DMS153 (cell line): ENCODE measurements at regions not wholly inside any gene's neighbourhood (a gene's known extent, or its start where the extent isn't known, plus 50 kb on each side); places are given as distances from the start of the nearest gene placed in this dataset.
A peak's percentile ranks its signal among the peaks of the same experiment; 100 is the strongest.
"Not testable (repeated sequence)": the region's sequence is repeated elsewhere in the genome, so short reads cannot be mapped to it uniquely, and the experiment has no call there.

Experiments used
- DNase-seq: peaks from one replicate; lab custom pipeline; 2025; lab: John Stamatoyannopoulos, UW

DNA sequence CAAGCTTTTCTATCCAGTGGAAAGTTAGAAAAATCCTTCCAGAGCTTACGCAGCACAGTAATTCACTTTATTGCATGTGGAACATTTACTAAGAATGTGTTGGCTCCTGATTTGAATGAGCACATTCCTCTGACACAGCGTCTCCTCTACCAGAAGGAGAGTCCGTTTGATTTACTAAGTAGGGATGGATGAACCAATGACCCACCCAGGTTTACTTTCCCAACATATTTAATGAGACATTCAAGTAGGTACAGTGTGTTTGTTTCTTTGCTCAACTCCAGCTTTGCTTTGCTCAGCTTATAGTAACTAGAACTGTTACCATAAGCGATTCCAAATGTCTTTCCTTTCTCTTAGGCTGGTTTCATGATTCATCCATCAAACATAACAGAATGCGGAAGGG is 161.7 kb downstream of the SMARCA1 start:
- DNase-seq: no peak

DNA sequence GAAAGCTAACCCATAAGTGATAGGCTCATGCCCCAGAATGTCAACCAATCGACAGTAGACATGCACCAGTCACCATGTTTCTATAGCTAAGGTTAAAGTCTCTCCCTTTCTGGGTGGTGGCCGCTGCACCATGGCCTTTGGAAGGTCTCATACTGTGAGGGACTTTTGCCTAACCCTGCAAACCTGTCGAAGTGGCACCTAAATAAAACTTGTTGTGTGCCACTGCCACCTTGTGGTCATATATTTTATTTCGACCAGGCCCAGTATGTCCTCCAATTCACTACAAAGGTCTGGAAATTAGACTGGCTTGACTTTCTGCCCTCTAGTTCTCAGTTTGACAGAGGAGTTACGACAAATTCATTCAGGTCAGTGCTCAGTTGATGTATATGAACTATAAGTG is 163.1 kb downstream of the SMARCA1 start:
- peak; percentile 60 for DNase-seq

DNA sequence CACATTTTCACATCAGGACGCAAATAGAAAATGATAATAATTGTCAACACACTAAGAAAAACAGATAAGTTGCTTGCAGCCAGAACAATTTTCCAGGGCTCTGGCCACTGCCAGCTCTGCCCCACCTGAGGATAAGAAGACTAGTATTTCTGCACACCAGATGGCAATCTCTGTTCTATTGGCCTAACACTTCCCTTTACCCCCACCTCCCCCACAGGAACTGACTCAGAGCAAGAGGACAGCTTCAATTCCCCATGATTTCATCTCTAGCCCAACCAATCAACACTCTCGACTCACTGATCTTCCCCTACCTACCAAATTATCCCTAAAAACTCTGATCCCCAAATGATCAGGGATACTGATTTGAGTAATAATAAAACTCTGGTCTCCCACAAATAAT is 164.0 kb downstream of the SMARCA1 start:
- no peak for DNase-seq

DNA sequence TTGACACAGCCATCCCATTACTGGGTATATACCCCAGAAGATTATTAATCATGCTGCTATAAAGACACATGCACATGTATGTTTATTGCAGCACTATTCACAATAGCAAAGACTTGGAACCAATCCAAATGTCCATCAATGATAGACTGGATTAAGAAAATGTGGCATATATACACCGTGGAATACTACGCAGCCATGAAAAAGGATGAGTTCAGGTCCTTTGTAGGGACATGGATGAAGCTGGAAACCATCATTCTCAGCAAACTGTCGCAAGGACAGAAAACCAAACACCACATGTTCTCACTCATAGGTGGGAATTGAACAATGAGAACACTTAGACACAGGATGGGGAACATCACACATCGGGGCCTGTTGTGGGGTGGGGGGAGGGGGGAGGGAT is 165.9 kb downstream of the SMARCA1 start:
- DNase-seq: not testable (repeated sequence)

DNA sequence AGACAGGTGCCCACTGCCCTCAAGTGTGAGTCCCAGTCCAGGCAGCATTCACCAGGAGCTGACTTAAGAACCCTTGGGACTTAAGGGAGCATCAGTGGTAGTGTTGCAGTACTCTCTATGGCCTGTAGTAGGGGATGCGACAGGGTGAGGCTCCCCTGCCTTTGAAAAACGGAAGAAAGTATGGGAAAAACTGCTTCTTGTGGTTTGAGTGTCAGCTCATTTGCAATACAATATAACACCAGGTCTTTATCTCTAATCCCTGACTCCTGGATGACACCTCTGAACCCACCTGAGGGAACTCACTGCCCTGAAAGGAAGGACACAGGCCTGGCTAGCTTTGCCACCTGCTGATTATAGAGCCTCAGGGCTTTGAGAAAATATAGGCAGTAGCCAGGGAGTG is 176.0 kb downstream of the SMARCA1 start:
- DNase-seq: no peak

DNA sequence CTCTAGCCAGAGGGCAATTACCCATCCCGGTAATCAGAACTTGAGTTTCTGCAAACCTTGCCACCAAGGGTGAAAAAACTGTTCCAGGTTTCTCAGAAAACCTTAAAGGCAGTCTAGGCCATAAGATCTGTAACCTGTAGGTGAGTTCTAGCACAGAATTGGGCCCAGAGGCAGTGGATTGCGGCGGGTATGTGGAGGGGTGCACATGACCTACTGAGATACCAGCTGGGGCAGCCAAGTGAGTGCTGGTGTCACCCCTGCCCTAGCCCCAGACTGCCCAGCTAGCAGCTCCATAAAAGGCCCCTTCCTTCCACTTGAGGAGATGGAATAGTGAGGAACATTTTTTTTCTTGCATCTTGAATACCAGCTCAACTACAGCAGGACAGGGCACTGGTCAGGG is 176.7 kb downstream of the SMARCA1 start:
- DNase-seq: no peak

DNA sequence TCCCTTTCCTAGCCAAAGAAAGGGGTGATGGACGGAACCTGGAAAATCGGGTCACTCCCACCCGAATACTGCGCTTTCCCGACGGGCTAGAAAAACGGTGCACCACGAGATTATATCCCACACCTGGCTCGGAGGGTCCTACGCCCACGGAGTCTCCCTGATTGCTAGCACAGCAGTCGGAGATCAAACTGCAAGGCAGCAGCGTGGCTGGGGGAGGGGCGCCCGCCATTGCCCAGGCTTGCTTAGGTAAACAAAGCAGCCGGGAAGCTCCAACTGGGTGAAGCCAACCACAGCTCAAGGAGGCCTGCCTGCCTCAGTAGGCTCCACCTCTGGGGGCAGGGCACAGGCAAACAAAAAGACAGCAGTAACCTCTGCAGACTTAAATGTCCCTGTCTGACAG is 186.0 kb downstream of the SMARCA1 start:
- DNase-seq: not testable (repeated sequence)

DNA sequence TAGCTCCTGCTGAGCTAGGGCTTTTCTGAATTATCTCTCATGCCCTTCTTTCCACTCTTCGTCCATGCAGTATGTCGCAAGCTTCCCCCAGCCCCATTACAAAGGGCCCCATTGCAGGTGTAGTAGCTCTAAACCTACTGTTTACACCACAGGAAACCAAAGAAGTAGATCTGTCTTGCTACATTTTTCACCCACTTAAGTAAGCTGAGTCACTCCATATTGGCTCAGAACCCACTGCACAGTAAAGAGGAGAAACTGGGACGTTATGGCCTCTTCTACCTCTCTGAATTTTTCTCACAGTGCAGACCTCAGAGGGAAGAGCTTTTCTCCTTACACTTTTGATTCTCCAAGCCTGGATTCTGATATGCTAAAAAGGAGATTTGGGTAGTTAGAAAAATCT is 200.2 kb downstream of the SMARCA1 start:
- no peak for DNase-seq

DNA sequence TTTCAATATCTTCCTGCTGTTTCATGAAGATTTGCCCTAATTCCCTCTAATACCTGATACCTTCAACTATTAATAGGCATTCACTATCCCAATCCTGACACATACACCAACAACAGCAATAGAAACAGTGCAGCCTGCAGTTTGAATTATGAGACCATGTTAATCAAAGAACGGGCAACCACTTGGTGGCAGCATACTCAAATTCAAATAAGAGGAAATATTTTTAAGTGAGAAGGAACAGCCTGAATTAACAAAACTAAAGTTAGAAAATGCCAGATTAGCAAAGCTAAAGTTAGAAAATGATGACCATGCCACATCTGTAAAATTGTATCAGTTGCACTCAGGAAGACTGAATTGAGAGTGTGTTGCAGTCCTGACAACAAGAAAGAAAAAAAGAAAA is 204.9 kb downstream of the SMARCA1 start:
- DNase-seq: no peak

DNA sequence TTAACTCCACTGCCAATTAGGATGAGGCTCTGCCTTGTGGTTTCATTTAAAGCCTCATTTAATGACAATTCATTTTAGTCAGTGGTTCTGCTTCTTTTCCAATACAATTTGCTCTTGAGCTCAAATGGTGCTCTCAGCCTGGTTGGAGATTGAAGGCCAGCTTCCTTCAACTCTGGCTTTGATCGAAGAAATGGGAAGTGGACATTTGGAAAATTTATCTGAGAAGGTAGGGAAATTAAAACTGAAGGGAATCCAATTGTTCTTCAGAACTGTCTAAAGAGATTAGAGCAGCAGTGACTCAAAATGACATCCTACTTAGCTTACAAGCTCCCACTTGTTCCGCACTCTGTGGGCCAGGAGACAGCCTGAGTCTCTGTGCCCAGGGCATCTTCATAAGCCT is 206.8 kb downstream of the SMARCA1 start:
- DNase-seq: no peak

DNA sequence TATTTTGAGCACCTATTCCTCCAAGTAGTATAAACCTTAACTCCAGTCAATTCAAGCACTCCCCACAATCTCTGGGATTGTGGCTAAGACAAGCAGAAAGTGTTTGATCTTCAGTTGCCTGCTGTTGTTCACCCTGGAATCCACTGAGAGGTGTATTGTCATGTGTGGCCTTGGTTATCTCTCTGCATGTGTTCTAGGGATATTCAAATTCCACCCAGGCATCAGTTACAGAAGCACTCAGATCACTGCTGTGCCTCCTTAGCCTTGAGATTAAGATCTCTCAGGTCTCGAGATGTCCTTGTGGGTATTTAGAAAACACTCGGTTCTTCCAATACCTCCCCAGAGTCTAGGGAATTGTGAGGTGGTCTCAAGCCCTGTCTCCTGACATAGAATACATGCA is 213.3 kb downstream of the SMARCA1 start:
- no peak for DNase-seq

DNA sequence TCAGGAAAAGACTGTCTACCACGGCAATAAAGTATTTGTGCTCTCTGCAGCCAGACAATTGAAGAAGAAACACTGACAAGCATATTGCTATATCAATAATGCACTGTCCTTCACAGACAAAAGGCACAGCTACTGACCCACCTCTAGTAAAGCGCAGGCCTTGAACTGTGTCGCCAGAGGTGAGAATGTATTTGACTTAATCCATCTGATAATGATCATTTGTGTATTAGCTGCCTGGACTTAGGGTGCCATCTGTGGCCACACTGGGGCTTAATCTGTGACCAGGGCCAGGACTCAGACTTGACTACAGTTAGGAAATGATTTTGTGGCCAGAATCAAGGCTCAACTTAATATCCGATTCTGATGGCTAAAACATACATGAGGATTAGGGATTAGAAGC is 260.4 kb downstream of the SMARCA1 start:
- no peak for DNase-seq

DNA sequence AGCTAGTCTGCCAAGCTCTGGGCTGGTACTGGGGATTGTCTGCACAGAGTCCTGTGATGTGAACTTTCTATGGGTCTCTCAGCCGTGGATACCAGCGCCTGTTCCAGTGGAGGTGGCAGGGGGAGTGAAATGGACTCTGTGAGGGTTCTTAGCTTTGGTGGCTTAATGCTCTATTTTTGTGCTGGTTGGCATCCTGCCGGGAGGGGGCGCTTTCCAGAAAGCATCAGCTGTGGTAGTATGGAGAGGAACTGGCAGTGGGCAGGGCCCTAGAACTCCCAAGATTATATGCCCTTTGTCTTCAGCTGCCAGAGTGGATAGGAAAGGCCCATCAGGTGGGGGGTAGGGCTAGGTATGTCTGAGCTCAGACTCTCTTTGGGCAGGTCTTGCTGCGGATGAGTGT is 267.8 kb downstream of the SMARCA1 start:
- DNase-seq: not testable (repeated sequence)

DNA sequence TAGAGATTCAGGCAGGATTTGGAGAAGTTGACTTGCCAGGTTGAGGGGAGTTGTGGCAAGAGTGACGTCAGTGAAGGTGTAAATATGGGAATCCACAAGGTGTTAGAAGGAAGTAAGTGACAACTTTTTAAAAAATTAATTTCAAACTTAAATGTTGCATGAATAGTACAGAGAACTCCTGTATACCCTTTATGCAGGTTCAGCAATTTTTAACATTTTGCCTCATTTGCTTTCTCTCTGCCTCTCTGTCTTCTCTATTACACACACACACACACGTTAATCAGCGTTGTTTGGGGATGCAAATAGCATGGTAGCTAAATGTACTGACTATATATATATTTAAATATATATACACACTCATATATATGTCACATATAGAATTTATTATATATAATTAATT is 273.7 kb downstream of the SMARCA1 start:
- DNase-seq: no peak

DNA sequence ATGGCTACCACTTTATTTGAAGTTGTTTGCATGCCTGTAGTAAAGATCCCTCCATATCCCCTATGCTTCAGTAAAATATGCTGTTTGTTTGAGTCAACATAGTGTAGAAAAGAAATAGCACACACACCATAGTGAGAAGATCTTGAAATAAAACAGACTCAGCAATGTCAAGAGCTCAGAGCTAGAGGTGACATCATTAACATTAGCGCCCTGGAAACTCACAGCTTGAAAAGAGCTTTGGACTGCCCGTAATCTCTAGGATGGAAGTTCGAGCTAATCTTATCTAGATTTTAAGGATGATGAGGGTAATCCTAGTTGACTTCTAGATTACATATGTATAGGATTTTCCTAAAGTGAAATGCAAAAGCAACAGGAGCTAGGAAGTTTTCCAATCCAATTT is 275.6 kb downstream of the SMARCA1 start:
- DNase-seq: no peak

DNA sequence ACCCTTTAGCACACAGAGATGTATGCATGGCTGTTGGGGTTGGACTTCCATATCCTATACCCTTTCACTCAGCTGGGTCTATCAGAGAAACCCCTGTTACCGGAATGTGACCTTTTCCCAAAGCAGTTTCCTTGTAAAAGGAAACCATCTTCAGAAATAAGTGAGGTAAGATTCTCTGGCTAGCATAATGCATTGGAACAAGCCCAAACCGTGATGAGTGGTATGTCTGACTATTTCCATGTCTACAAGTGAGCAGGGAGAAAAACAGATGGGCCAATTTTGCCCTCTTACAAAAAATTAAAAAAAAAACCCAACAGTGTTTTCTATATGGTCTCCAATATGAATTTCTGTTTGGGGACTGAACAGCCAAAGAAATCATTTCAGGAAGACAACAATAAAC is 283.9 kb downstream of the SMARCA1 start:
- DNase-seq: no peak

DNA sequence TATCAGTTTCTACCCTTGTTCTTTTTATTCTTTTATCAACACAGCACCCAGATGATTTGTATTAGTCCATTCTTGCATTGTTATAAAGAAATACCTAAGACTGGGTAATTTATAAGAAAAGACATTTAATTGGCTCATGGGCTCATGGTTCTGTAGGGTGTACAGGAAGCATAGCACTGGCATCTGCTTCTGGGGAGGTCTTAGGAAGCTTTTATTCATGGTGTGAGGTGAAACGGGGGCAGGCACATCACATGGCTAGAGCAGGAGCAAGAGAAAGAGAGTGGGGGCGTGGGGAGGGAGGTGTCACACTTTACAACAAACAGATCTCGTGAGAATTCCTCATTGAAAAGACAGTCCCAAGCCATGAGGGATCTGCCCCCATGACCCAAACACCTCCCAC is 285.3 kb downstream of the SMARCA1 start:
- DNase-seq: no peak

DNA sequence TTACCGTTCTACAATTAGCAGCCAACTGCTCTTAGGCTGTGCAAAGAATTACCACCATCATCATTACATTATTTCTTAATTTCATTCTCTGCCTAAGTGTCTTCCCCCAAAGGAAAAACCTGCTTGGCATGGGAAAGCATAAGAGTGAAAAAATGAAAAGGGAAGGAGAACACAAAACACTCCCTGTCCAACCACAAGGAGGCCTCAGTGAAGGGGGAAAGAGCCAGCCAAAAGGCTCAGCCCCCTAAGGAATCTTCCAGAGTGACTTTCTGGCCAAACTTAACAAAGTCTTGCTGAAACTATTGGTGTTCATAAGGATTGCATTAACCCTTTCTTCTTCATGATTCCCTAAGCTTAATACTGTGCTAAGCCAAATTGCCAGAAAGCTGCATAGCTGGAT is 287.4 kb downstream of the SMARCA1 start:
- DNase-seq: no peak

DNA sequence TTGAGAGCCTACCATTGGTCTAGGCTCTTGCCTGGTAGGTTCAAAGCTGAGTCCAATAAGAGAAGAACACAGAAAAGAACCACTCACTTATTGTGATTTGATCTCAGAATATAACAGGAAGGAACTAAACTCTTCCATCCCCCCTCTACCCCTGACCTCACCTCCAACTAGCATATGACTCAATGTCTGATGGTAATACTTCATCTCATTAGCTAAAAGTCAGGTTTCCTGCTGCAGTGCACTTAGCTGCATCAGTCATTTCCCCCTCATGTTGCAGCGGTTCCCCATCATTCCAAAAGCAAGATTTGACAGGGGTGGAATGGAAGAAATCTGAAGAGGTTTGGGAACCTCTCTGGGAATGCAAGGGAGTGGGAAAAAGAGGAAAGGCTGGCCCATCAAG is 289.5 kb downstream of the SMARCA1 start:
- DNase-seq: no peak

DNA sequence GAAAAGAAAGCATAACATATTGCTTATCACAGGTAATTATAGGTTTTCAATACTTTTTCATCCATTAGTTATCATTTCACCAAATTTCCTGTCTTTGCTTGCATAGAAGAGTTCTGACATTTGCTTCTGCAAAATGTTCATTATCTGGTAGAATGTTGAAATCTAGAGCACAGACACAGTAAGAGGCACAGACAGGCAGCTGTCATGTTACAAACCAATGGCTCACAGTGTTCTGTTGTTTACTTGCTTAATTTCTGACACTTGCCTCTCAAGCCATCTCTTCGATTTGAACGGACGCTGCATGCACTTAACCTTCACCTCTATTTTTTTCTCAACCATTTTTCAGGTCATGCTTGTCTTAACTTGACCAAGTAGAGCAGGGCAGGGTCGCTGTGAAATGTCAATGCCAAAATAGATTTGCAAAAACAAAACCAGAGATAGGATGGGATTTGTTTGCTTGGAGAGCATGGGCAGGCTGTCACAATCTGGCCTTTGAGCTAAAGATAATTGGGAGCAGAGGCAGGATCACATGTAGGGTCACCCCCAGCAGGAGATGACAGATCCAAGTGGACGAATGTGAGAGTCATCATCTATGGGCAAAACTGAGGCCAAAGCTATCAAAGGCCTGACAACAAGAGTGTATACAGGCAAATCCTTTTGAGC is 292.3 kb downstream of the SMARCA1 start:
- no peak for DNase-seq

DNA sequence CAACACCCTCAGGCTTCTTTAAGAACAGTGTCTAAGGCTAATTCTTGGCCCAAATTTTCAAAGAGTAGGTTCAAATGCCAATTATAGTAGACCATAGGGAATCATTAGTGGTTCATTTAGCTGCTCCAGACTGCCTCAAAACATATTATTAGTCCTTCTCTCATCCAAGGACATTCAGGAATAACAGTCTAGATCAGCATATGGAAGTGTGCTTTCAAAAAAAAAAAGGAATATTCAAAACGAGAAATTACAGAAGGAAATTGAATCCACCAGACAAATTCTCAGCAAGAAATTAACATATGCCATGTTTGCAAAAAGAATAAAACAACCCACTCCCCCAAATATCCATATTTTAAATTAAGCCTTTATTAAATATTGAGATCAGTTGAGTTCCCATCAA is 293.1 kb downstream of the SMARCA1 start:
- DNase-seq: no peak

DNA sequence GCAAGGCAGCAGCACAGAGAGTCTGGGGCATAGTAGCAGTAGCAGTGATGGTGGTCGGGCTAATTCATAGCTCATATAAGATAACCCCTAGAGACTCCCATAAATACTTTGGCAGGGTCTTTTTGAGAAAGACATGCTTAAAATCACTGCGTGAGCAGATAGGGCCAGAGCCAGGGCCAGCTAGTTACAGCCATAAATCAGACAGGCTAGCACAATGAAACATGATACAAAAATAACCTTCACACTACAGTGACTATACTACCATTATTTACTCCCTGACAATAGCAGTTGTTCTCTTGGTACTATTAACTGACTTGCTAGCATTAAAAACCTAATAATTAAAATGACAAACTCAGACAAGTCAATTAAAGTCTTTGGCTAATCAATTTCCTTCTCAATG is 295.9 kb downstream of the SMARCA1 start:
- no peak for DNase-seq

DNA sequence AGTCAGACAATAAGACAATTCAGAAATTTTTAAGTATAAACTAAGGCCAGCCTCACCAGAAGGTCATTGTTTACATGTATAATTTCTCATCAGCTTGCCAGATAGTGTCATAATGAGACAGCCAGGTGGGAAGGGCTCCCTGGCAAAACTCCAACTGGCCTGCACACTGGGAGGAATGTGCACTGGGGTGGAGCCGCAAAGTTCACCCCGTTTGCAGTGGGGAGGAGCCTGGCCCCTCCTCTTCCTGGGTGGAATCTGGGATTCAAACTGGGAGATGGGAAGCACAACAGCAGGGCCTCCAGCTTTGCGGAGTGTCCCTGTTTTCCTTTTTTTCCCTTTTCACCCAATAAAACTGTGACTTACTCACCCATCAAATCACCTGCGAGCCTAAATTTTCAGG is 329.9 kb downstream of the SMARCA1 start:
- DNase-seq: peak; percentile 6

DNA sequence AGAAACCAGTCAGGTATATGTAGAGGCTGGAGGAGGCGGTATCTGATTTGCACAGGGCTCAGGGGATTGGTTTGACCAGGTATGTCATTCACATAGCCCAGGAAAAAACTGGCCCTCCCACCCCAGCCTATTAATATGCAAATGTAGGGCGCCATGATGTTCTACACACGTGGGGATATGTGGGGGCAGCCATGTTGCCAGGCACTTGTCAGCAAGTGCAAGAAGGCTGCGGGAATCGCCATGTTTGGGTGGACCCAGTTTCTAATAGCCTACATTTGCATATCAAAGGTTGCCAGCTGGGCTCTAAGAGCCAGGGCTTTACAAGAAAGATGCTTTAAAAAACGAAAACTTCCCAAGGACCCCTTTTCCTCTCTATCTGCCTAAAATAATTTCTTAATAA is 335.1 kb downstream of the SMARCA1 start:
- DNase-seq: no peak

DNA sequence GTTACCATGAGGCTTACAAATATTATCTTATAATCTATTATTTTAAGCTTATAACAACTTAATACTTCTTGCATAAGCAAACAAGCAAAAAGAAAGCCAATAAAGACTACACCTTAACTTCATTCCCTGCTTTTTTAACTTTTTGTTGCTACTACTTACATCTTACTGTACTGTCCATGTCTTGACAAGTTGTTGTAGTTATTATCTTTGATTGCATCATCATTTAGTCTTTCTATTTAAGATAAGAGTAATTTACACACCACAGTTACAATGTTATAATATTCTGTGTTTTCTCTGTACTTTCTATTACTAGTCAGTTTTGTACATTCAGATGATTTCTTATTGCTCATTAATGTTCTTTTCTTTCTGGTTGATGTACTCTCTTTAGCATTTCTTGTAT is 346.6 kb downstream of the SMARCA1 start:
- DNase-seq: no peak
